IMR-90 (cell line): ENCODE measurements at regions not wholly inside any gene's neighbourhood (a gene's known extent, or its start where the extent isn't known, plus 50 kb on each side); places are given as distances from the start of the nearest gene placed in this dataset.

Experiments
- ATAC-seq: fragments of 200-7000 bp; cut with Tn5 transposase; 2 replicates; pipeline ENCODE4 v1.9.1; 2020; ENCODE audit warnings: low read depth, mild to moderate bottlenecking, moderate library complexity
- BruUV-seq: library from RNA; stranded (reverse); fragments of 400-500 nt; replicated peaks from 2 replicates; lab custom pipeline; 2021; lab: Mats Ljungman, UMichigan
- CTCF ChIA-PET: fragments of 300-600 bp; formaldehyde crosslinking; extraction: SDS; loops from one replicate; lab custom pipeline; 2021; ENCODE audit warnings: antibody characterized with exemption; lab: Yijun Ruan, JAX
- POLR2A ChIA-PET: fragments of 300-600 bp; sonication (Branson Sonifier 250); formaldehyde crosslinking; loops from one replicate; lab custom pipeline; 2022; ENCODE audit warnings: antibody characterized with exemption; ENCODE audit not compliant: unreplicated experiment; lab: Charles Lee
- DNase-seq: peaks from one replicate; pipeline ENCODE4 v3.0.0; 2013
- H2AFZ ChIP-seq: replicated peaks from 2 replicates; pipeline ENCODE3; 2013; ENCODE audit warnings: low read length, mild to moderate bottlenecking; ENCODE audit not compliant: poor library complexity
- H2AK5ac ChIP-seq: 2 replicates; pipeline ENCODE4 v1.6.1; 2013; ENCODE audit warnings: low read depth, low read length, inconsistent platforms
- H2AK9ac ChIP-seq: replicated peaks from 2 replicates; pipeline ENCODE3; 2013; ENCODE audit warnings: mild to moderate bottlenecking, low read depth, low read length, moderate library complexity; ENCODE audit not compliant: poor library complexity
- H2BK120ac ChIP-seq: 2 replicates; pipeline ENCODE4 v1.6.1; 2013; ENCODE audit warnings: low read depth, low read length, inconsistent platforms
- H2BK15ac ChIP-seq: 3 replicates; pipeline ENCODE4 v1.6.1; 2013; ENCODE audit warnings: low read depth, low read length, inconsistent platforms
- H2BK20ac ChIP-seq: 2 replicates; pipeline ENCODE4 v1.6.1; 2013; ENCODE audit warnings: low read depth, mild to moderate bottlenecking, inconsistent platforms, low read length, moderate library complexity
- H2BK5ac ChIP-seq: 2 replicates; pipeline ENCODE4 v1.6.1; 2013; ENCODE audit warnings: mild to moderate bottlenecking, low read depth, low read length, inconsistent platforms; ENCODE audit not compliant: poor library complexity, severe bottlenecking
- H3K14ac ChIP-seq: replicated peaks from 2 replicates; pipeline ENCODE4 v1.6.1; 2013; ENCODE audit warnings: low read depth, low read length, inconsistent platforms
- H3K18ac ChIP-seq: 2 replicates; pipeline ENCODE4 v1.6.1; 2013; ENCODE audit warnings: low read depth, low read length, control low read depth
- H3K23ac ChIP-seq: 2 replicates; pipeline ENCODE4 v1.6.1; 2013; ENCODE audit warnings: low read depth, low read length, inconsistent platforms
- H3K27ac ChIP-seq: 2 replicates; pipeline ENCODE4 v1.5.1; 2013; ENCODE audit warnings: mild to moderate bottlenecking, control low read depth, low read length; ENCODE audit not compliant: insufficient read depth
- H3K27me3 ChIP-seq: 2 replicates; pipeline ENCODE4 v1.6.1; 2013; ENCODE audit warnings: low read length; ENCODE audit not compliant: control insufficient read depth, insufficient read depth
- H3K36me3 ChIP-seq: 2 replicates; pipeline ENCODE4 v1.6.1; 2013; ENCODE audit warnings: low read length, mixed read lengths; ENCODE audit not compliant: control insufficient read depth, insufficient read depth
- H3K4ac ChIP-seq: 2 replicates; pipeline ENCODE4 v1.6.1; 2013; ENCODE audit warnings: low read depth, low read length, inconsistent platforms
- H3K4me1 ChIP-seq: 2 replicates; pipeline ENCODE4 v1.6.1; 2013; ENCODE audit warnings: low read length, mixed read lengths; ENCODE audit not compliant: control insufficient read depth, insufficient read depth
- H3K4me2 ChIP-seq: 2 replicates; pipeline ENCODE4 v1.6.1; 2013; ENCODE audit warnings: low read depth, mild to moderate bottlenecking, control low read depth, low read length, moderate library complexity
- H3K4me3 ChIP-seq: 2 replicates; pipeline ENCODE4 v1.5.1; 2013; ENCODE audit warnings: low read depth, mild to moderate bottlenecking, control low read depth, low read length, moderate library complexity; ENCODE audit not compliant: insufficient read depth
- H3K56ac ChIP-seq: 2 replicates; pipeline ENCODE4 v1.6.1; 2013; ENCODE audit warnings: low read length, inconsistent platforms; ENCODE audit not compliant: insufficient read depth; ENCODE audit errors: extremely low read depth
- H3K79me1 ChIP-seq, 2 experiments: 2 replicates each; pipeline ENCODE4 v1.6.1; 2013; ENCODE audit warnings: low read length in 2 of 2, inconsistent platforms in 1 of 2, low read depth in 1 of 2
- H3K9ac ChIP-seq: 2 replicates; pipeline ENCODE4 v1.6.1; 2013; ENCODE audit warnings: low read depth, low read length, control low read depth
- H3K9me1 ChIP-seq: 2 replicates; pipeline ENCODE4 v1.6.1; 2013; ENCODE audit warnings: low read length, inconsistent platforms; ENCODE audit not compliant: insufficient read depth
- H3K9me3 ChIP-seq: 2 replicates; pipeline ENCODE4 v1.6.1; 2013; ENCODE audit warnings: low read length; ENCODE audit not compliant: control insufficient read depth, insufficient read depth
- H4K20me1 ChIP-seq: 2 replicates; pipeline ENCODE4 v1.6.1; 2013; ENCODE audit warnings: low read length, inconsistent platforms; ENCODE audit not compliant: insufficient read depth
- H4K5ac ChIP-seq: 2 replicates; pipeline ENCODE4 v1.6.1; 2013; ENCODE audit warnings: mild to moderate bottlenecking, low read depth, low read length, control low read depth
- H4K8ac ChIP-seq, 2 experiments: 2 replicates each; pipeline ENCODE4 v1.6.1; 2013; ENCODE audit warnings: low read depth in 2 of 2, low read length in 2 of 2, control low read depth in 1 of 2, inconsistent platforms in 1 of 2
- H4K91ac ChIP-seq: 2 replicates; pipeline ENCODE4 v1.6.1; 2013; ENCODE audit warnings: low read depth, low read length, inconsistent platforms; ENCODE audit not compliant: insufficient read depth
- BHLHE40 ChIP-seq: fragments of 150-350 bp; IDR thresholded peaks from 2 replicates; pipeline ENCODE4 v1.6.1; 2016; ENCODE audit warnings: mild to moderate bottlenecking, low read depth, low read length
- CEBPB ChIP-seq: IDR thresholded peaks from 2 replicates; pipeline ENCODE4 v1.6.1; 2012; ENCODE audit warnings: low read depth, low read length, improper control_type of control experiment
- CHD1 ChIP-seq: IDR thresholded peaks from 2 replicates; pipeline ENCODE4 v1.6.1; 2012; ENCODE audit warnings: low read depth, low read length, improper control_type of control experiment
- FOS ChIP-seq: fragments of 150-350 bp; IDR thresholded peaks from 2 replicates; pipeline ENCODE4 v1.6.1; 2016; ENCODE audit warnings: low read depth, low read length
- NFE2L2 ChIP-seq: fragments of 150-350 bp; IDR thresholded peaks from 2 replicates; pipeline ENCODE4 v1.6.1; 2016; ENCODE audit warnings: low read depth, mild to moderate bottlenecking, low read length
- RAD21 ChIP-seq: IDR thresholded peaks from 2 replicates; pipeline ENCODE4 v1.6.1; 2012; ENCODE audit warnings: low read length, improper control_type of control experiment
- RCOR1 ChIP-seq: IDR thresholded peaks from 2 replicates; pipeline ENCODE4 v1.6.1; 2012; ENCODE audit warnings: mild to moderate bottlenecking, low read length, improper control_type of control experiment; ENCODE audit not compliant: insufficient replicate concordance
- SMC3 ChIP-seq: fragments of 150-350 bp; IDR thresholded peaks from 2 replicates; pipeline ENCODE4 v1.6.1; 2016; ENCODE audit warnings: low read depth, mild to moderate bottlenecking, antibody characterized with exemption, low read length, moderate library complexity
- WGBS, 2 experiments: methylation state at CpG; one replicate each; pipeline versions ENCODE4 v1.1.5 to v1.1.7; 2013; ENCODE audit warnings: missing lambda C conversion rate in 2 of 2; ENCODE audit not compliant: insufficient read length in 1 of 2; ENCODE audit errors: extremely low coverage in 2 of 2; 5-methylcytosine and 5-hydroxymethylcytosine counted together
- dilution Hi-C: fragments of 300-500 bp; cut with HindIII; formaldehyde crosslinking; loops from one replicate; pipeline ENCODE4 v1.14.3; 2018; ENCODE audit warnings: low sequenced_read_pairs; ENCODE audit not compliant: unreplicated experiment
- in situ Hi-C: fragments of 300-500 bp; cut with MboI; formaldehyde crosslinking; loops from 3 replicates; pipeline ENCODE4 v1.14.3; 2019; ENCODE audit warnings: low sequenced_read_pairs, inconsistent platforms, mixed read lengths
- intact Hi-C: fragments of 100-400 bp; cut with micrococcal nuclease; formaldehyde crosslinking; loops from 2 replicates; pipeline ENCODE4 v1.10.0; 2022
- TF ChIP-seq, protein P1 (sequence below): fragments of 150-350 bp; IDR thresholded peaks from 2 replicates; pipeline ENCODE4 v1.6.1; 2016; ENCODE audit warnings: low read depth, mild to moderate bottlenecking, low read length, moderate library complexity, borderline replicate concordance

DNA sequence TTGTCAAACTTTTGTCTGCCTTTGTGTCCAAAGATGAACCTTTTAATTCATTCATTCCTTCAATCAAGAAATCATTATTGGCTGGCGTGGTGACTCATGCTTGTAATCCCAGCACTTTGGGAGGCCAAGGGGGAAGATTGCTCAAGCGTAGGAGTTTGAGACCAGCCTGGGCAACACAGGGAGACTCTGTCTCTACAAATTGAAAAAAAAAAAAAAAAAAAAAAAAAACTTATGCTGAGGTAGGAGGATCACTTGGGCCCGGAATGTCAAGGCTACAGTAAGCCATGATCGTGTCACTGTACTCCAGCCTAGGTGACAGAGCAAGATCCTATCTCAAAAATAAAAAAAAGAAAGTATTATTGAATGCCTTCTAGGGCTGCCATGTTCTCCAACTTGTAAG, 51.3 kb upstream of the CXADR start:
- TF ChIP-seq FOS (peak; percentile 5; the same call in 1 of the 2 replicates), RCOR1 (no peak), CEBPB (peak; percentile 52), NFE2L2 (no peak), CHD1 (no peak), SMC3 (no peak), BHLHE40 (no peak), RAD21 (no peak)
- TF ChIP-seq, protein P1, sequence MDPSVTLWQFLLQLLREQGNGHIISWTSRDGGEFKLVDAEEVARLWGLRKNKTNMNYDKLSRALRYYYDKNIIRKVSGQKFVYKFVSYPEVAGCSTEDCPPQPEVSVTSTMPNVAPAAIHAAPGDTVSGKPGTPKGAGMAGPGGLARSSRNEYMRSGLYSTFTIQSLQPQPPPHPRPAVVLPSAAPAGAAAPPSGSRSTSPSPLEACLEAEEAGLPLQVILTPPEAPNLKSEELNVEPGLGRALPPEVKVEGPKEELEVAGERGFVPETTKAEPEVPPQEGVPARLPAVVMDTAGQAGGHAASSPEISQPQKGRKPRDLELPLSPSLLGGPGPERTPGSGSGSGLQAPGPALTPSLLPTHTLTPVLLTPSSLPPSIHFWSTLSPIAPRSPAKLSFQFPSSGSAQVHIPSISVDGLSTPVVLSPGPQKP, result no peak
- H3K36me3 ChIP-seq, result no peaks in the 10 kb centered on the region

More for the DNA sequence above, 51.3 kb upstream of the CXADR start:
- Histone ChIP-seq H3K14ac (peak overlapping the region; percentile 10; the same call in 1 of the 2 replicates), H4K20me1 (no peaks in the 10 kb centered on the region), H3K23ac (no peak overlapping the region), H3K9me1 (no peaks in the 10 kb centered on the region), H4K91ac (no peak overlapping the region), H3K79me1 (no peaks in the 10 kb centered on the region), H2BK15ac (0 out of 3 replicates have a peak overlapping the region, but pooled peaks have one; percentile 47), H2AK9ac (no peak overlapping the region), H2BK5ac (peak overlapping the region; percentile 67), H3K27ac (peak overlapping the region; percentile 4; the same call in 1 of the 2 replicates), H3K4ac (peak overlapping the region; percentile 26; the same call in 1 of the 2 replicates), H3K4me1 (peaks cover 8% of the 10 kb centered on the region; the same call in 1 of the 2 replicates), H3K4me2 (no peak overlapping the region), H3K56ac (no peak overlapping the region), H2BK120ac (no peak overlapping the region), H4K8ac (peak overlapping the region in 1 of 2 experiments; percentile 17; a peak in 1 of 4 replicates), H3K18ac (peak overlapping the region; percentile 80; the same call in 1 of the 2 replicates), H2AK5ac (0 out of 2 replicates have a peak overlapping the region, but pooled peaks have one; percentile 11), H4K5ac (no peak overlapping the region), H2BK20ac (peak overlapping the region; percentile 55; the same call in 1 of the 2 replicates), H2AFZ (no peak overlapping the region), H3K9ac (no peak overlapping the region), H3K4me3 (no peak overlapping the region), H3K9me3 (no peaks in the 10 kb centered on the region), H3K27me3 (no peaks in the 10 kb centered on the region)
- ATAC-seq (peak; percentile 21), DNase-seq (peak; percentile 43)
- WGBS, 2 experiments, result no CpG with 5 or more reads among the region's 4 CpGs
- ChIA-PET POLR2A (no interaction called here), CTCF (interaction anchor here (0.9 kb wide), 1 partner anchor 50 kb away, joined by 4 read pairs; no protein-coding TSS in a partner anchor)
- BruUV-seq, result no TSS peak
- intact Hi-C loops, result loop anchor here (10.0 kb wide), 1 partner anchor 143 kb away; no protein-coding TSS in a partner anchor
- in situ Hi-C loops, result loop anchor here (25.0 kb wide), 2 partner anchors 376 to 899 kb away; no protein-coding TSS in a partner anchor
- dilution Hi-C loops, result no loop called here
